ENCODE measurements at regions not wholly inside any gene's neighbourhood (a gene's known extent, or its start where the extent isn't known, plus 50 kb on each side); places are given as distances from the start of the nearest gene placed in this dataset.

DNA sequence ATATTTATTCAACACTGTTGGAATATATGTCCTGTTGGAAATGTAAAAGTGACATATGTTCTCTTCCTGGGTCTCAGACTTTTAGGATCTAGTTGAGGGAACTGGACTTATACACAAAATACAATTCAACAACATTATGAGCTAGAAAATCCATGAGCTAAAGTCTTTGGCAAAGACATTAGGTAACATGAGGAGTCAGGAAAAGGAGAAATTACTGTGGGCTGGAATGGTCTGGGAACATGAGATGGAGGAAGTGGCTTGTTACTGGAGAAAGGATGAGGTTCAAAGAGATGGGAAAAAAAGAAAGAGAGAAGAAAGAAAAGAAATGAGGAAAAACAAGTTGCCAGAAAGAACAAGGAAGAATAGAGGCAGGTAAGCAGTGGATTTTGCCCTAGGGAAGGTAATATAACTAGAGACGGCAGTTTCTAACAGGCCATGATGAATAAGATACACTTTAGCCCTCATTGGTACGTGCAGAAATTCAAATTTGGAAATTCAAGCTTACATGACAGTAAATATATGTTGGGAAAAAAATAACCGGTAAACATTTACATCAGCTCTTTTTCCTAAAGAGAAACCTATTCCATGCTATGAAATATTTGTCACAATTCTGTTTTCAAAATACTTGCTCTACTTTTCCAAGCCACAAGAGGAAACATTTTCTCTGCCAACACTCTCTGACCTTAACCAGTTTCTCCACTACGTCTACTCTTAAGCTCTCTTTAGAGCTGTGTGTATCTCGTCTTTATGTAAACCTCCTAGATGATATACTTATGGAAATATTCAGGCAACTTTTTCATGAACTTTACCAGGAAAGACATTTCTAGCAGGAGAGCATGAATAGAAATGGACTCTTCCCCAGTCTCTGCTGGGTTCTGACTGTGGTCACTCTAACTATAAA, 268.8 kb upstream of the BTG1 start:
- BruUV-seq (replicated peaks), result no TSS peak
- H3K27ac ChIP-seq (ENCODE audit: low read depth, low read length, poor library complexity, severe bottlenecking), result no peak overlapping the region
- ChIA-PET CTCF (no interaction called here), POLR2A (ENCODE audit: low non-redundant PET) (no interaction called here)
- no peaks in the 10 kb centered on the region for H3K36me3 ChIP-seq (ENCODE audit: insufficient read depth, low read length, poor library complexity, severe bottlenecking)
- H3K9me3 ChIP-seq (ENCODE audit: low read depth, low read length, poor library complexity, severe bottlenecking), result no peaks in the 10 kb centered on the region
- intact Hi-C loops (cut with micrococcal nuclease; ENCODE audit: unreplicated experiment), result no loop called here
- DNase-seq (ENCODE audit: low spot score), result no peak
- H3K27me3 ChIP-seq (replicated peaks; ENCODE audit: insufficient read depth, low read depth, low read length, poor library complexity), result no peaks in the 10 kb centered on the region
- H3K4me1 ChIP-seq (ENCODE audit: insufficient read depth, low read length, poor library complexity, severe bottlenecking), result no peaks in the 10 kb centered on the region
- TF ChIP-seq, protein P1, sequence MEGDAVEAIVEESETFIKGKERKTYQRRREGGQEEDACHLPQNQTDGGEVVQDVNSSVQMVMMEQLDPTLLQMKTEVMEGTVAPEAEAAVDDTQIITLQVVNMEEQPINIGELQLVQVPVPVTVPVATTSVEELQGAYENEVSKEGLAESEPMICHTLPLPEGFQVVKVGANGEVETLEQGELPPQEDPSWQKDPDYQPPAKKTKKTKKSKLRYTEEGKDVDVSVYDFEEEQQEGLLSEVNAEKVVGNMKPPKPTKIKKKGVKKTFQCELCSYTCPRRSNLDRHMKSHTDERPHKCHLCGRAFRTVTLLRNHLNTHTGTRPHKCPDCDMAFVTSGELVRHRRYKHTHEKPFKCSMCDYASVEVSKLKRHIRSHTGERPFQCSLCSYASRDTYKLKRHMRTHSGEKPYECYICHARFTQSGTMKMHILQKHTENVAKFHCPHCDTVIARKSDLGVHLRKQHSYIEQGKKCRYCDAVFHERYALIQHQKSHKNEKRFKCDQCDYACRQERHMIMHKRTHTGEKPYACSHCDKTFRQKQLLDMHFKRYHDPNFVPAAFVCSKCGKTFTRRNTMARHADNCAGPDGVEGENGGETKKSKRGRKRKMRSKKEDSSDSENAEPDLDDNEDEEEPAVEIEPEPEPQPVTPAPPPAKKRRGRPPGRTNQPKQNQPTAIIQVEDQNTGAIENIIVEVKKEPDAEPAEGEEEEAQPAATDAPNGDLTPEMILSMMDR (conservative IDR thresholded peaks at IDR 0.05; ENCODE audit: low read depth, low read length), result no peak
- no peak for TF ChIP-seq EZH2 (IDR thresholded peaks at IDR 0.05; ENCODE audit: borderline replicate concordance, low read depth, low read length, poor library complexity, severe bottlenecking)
- H3K4me3 ChIP-seq (ENCODE audit: low read depth, low read length, poor library complexity, severe bottlenecking), result no peak overlapping the region

DNA sequence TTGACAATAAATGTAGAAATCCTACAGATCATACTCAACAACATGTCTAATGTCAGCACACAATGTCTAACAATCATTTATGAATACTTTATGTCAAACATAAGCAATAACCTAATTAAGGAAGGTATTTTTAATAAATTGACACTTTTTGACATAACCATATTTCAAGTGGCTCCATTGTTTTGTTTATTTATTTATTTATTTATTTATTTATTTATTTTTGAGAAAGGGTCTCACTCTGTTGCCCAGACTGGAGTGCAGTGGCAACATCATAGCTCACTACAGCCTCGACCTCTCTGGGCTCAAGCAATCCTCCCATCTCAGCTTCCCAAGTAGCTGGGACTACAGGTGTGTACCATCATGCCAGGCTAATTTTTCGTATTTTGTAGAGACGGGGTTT, 267.6 kb upstream of the BTG1 start:
- intact Hi-C loops (cut with micrococcal nuclease; ENCODE audit: unreplicated experiment), result no loop called here
- no peak overlapping the region for H3K4me3 ChIP-seq (ENCODE audit: low read depth, low read length, poor library complexity, severe bottlenecking)
- no peak for DNase-seq (ENCODE audit: low spot score)

DNA sequence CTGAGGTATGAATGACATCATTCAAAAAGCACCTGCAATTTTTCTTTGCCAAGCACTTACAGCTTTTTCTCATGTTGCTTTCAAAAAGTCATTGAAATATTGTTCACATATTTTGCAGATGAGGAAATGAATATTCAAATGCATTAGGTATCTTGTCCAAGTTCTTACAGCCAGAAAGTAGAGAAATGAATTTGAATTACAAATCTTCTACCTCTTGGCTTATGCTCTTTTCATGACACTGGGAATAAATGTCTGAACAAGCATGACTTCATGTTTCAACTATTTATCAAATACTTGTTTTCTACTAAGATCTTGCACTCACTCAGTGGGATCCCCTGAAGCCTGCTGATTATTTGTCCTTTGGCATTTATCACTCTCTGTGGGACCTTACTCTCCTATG, 267.2 kb upstream of the BTG1 start:
- DNase-seq (ENCODE audit: low spot score), result no peak
- no peaks in the 10 kb centered on the region for H3K9me3 ChIP-seq (ENCODE audit: low read depth, low read length, poor library complexity, severe bottlenecking)
- no peaks in the 10 kb centered on the region for H3K4me1 ChIP-seq (ENCODE audit: insufficient read depth, low read length, poor library complexity, severe bottlenecking)
- intact Hi-C loops (cut with micrococcal nuclease; ENCODE audit: unreplicated experiment), result no loop called here
- POLR2A ChIA-PET (ENCODE audit: low non-redundant PET), result no interaction called here
- CTCF ChIA-PET, result no interaction called here
- H3K36me3 ChIP-seq (ENCODE audit: insufficient read depth, low read length, poor library complexity, severe bottlenecking), result no peaks in the 10 kb centered on the region
- H3K4me3 ChIP-seq (ENCODE audit: low read depth, low read length, poor library complexity, severe bottlenecking), result no peak overlapping the region
- TF ChIP-seq, protein P1 (conservative IDR thresholded peaks at IDR 0.05; ENCODE audit: low read depth, low read length), result no peak
- TF ChIP-seq EZH2 (IDR thresholded peaks at IDR 0.05; ENCODE audit: borderline replicate concordance, low read depth, low read length, poor library complexity, severe bottlenecking), result no peak
- no TSS peak for BruUV-seq (replicated peaks)
- no peak overlapping the region for H3K27ac ChIP-seq (ENCODE audit: low read depth, low read length, poor library complexity, severe bottlenecking)
- H3K27me3 ChIP-seq (replicated peaks; ENCODE audit: insufficient read depth, low read depth, low read length, poor library complexity), result no peaks in the 10 kb centered on the region

More for the DNA sequence above, 267.6 kb upstream of the BTG1 start:
- Histone ChIP-seq H3K27me3 (replicated peaks; ENCODE audit: insufficient read depth, low read depth, low read length, poor library complexity) (no peaks in the 10 kb centered on the region), H3K36me3 (ENCODE audit: insufficient read depth, low read length, poor library complexity, severe bottlenecking) (no peaks in the 10 kb centered on the region), H3K27ac (ENCODE audit: low read depth, low read length, poor library complexity, severe bottlenecking) (no peak overlapping the region), H3K9me3 (ENCODE audit: low read depth, low read length, poor library complexity, severe bottlenecking) (no peaks in the 10 kb centered on the region), H3K4me1 (ENCODE audit: insufficient read depth, low read length, poor library complexity, severe bottlenecking) (no peaks in the 10 kb centered on the region)
- POLR2A ChIA-PET (ENCODE audit: low non-redundant PET), result no interaction called here
- TF ChIP-seq, protein P1 (conservative IDR thresholded peaks at IDR 0.05; ENCODE audit: low read depth, low read length), result no peak
- TF ChIP-seq EZH2 (IDR thresholded peaks at IDR 0.05; ENCODE audit: borderline replicate concordance, low read depth, low read length, poor library complexity, severe bottlenecking), result no peak
- BruUV-seq (replicated peaks), result no TSS peak
- CTCF ChIA-PET, result no interaction called here

Data from A673 (cell line).